HG03442 (cell line): ENCODE measurements at regions not wholly inside any gene's neighbourhood (a gene's known extent, or its start where the extent isn't known, plus 50 kb on each side); places are given as distances from the start of the nearest gene placed in this dataset.

Source experiments
- ATAC-seq: cut with Tn5 transposase; IDR thresholded peaks from one replicate; pipeline ENCODE4 v1.9.1; 2021; ENCODE audit warnings: mild to moderate bottlenecking, moderate library complexity; ENCODE audit not compliant: unreplicated experiment

DNA sequence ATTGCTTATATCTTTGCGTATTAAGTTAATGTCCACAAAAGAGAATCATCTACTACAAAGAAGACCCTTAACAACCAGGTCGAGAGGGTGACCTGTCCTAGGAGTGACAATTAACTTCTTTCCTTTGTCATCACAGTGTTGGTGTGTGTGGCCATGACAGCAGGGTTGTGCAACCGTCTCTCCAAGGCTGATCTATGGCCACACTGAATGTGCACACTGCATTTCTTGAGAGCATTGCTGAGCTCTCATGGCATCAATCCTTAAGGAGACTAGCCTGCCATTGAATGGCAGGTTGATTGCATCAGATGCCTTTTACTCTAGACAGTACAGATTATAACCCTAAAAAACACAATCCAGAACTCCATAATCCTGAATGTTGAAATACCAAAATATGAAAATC lies 86.5 kb upstream of the OLFM3 start:
- ATAC-seq, result no peak

DNA sequence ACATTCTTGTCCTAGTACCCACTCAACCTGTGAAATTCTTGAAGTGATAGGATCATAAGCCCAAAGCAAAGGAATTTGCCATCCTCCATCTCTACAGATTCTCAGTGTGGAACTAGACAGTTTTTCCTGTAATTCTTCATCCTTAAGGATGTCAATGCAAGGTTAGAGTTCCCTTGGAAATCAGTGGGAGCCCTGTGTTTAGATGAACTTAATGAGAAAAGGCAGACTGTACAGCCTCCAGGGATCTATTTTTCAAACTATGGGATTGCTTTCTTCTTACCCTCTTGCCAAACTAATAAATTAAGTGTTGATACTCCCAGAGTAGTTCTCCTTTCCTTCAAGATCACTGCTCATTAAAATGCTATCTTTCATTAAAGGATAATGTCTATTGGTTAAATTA lies 78.1 kb upstream of the OLFM3 start:
- ATAC-seq, result no peak

DNA sequence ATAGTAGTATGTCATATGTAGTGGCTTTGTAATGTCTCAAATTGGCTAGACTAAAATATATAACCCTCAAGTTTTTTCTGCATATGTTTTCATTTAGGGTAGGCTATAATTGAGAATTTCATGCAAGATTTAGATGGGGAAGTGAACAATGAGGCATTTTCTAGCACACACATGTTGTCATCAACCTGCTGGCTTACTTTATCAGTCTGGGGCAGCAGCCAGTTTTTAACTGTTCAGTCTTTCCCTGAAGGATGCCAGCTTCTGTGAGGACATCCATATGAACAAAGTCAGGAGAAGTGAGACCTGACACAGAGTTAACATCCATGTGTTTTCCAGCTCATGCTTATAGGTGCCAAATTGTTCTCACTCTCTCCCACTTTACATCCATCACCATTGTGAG lies 74.7 kb upstream of the OLFM3 start:
- ATAC-seq, result no peak

DNA sequence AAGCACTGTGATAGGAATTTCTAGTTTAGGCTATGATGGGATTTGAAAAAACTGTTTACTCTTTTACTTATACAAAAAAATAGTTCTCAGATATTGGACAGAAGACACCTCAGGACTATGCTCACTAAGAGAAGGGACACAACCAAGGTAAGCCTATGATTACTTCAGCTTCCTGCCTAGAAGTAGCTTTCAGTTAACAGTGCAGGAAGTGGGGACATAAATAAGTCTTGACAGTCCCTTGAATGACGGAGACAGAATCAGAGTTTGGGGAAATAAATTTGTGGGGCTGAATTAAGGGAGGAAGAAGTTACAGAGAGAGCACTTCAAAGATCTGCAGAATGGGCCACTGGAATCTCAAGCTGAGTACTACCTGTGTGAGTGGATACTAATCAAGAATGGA lies 53.8 kb upstream of the OLFM3 start:
- no peak for ATAC-seq

DNA sequence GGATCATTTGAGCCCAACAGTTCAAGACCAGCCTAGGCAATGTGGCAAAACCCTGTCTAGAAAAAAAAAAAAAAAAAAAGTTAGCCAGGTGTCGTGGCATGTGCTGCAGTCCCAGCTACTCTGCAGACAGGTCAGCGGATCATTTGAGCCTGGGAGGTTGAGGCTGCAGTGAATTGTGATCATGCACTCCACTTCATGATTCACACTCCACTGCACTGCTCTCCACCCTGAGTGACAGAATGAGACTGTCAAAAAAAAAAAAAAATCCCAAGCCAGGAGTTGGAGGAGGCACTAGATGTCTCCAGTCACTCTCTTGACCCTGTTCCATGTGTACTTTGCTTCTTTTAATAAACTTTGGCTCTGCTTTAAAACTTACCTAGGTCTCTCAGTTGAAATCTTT lies 51.0 kb upstream of the OLFM3 start:
- ATAC-seq, result no peak
